GM23338 (cell line): ENCODE measurements at regions not wholly inside any gene's neighbourhood (a gene's known extent, or its start where the extent isn't known, plus 50 kb on each side); places are given as distances from the start of the nearest gene placed in this dataset.

ENCODE experiments used
- ATAC-seq: fragments of 200-7000 bp; cut with Tn5 transposase; 3 replicates; pipeline ENCODE4 v1.9.1; 2020
- DNase-seq: peaks from one replicate; pipeline ENCODE4 v3.0.0-alpha.2; 2015; ENCODE audit warnings: low spot score
- H2AFZ ChIP-seq: fragments of 200-600 bp; sonication (generic); 2 replicates; pipeline ENCODE4 v1.8.0; 2016; ENCODE audit warnings: antibody characterized with exemption, mild to moderate bottlenecking, moderate library complexity
- H3F3A ChIP-seq: fragments of 200-600 bp; sonication (generic); replicated peaks from 2 replicates; pipeline ENCODE4 v1.8.0; 2017; ENCODE audit warnings: antibody characterized with exemption, mixed run types, low read depth
- H3K27ac ChIP-seq: fragments of 200-600 bp; sonication (generic); 2 replicates; pipeline ENCODE4 v1.6.1; 2016; ENCODE audit warnings: low read depth
- H3K27me3 ChIP-seq: fragments of 200-600 bp; sonication (generic); 2 replicates; pipeline ENCODE4 v1.8.0; 2016; ENCODE audit warnings: mild to moderate bottlenecking, mixed run types, moderate library complexity; ENCODE audit not compliant: insufficient read depth
- H3K36me3 ChIP-seq: fragments of 200-600 bp; sonication (generic); 2 replicates; pipeline ENCODE4 v1.8.0; 2016; ENCODE audit warnings: mild to moderate bottlenecking; ENCODE audit not compliant: insufficient read depth
- H3K4me1 ChIP-seq: fragments of 200-600 bp; sonication (generic); 2 replicates; pipeline ENCODE4 v1.8.0; 2016; ENCODE audit warnings: mild to moderate bottlenecking, moderate library complexity; ENCODE audit not compliant: insufficient read depth
- H3K4me2 ChIP-seq: fragments of 200-600 bp; sonication (generic); 2 replicates; pipeline ENCODE4 v1.7.1; 2017; ENCODE audit warnings: mixed run types
- H3K4me3 ChIP-seq: fragments of 200-600 bp; sonication (generic); 2 replicates; pipeline ENCODE4 v1.6.1; 2016; ENCODE audit warnings: mixed run types
- H3K79me2 ChIP-seq: fragments of 200-600 bp; sonication (generic); replicated peaks from 2 replicates; pipeline ENCODE4 v1.8.0; 2017; ENCODE audit warnings: mild to moderate bottlenecking; ENCODE audit not compliant: insufficient read depth
- H3K9me2 ChIP-seq: fragments of 200-600 bp; sonication (generic); 2 replicates; pipeline ENCODE4 v1.8.0; 2017; ENCODE audit not compliant: insufficient read depth
- H4K20me1 ChIP-seq: fragments of 200-600 bp; sonication (generic); replicated peaks from 2 replicates; pipeline ENCODE4 v1.8.0; 2017; ENCODE audit warnings: mild to moderate bottlenecking; ENCODE audit not compliant: insufficient read depth
- H3K27ac Mint-ChIP-seq: 2 replicates; pipeline ENCODE4 v1.8.0; 2020; ENCODE audit warnings: inconsistent platforms, mild to moderate bottlenecking, moderate library complexity, mixed read lengths
- H3K27me3 Mint-ChIP-seq: 3 replicates; pipeline ENCODE4 v1.8.0; 2022; ENCODE audit warnings: low read depth, mild to moderate bottlenecking, moderate library complexity, mixed read lengths, inconsistent platforms; ENCODE audit not compliant: insufficient read depth, poor library complexity
- H3K36me3 Mint-ChIP-seq: 3 replicates; pipeline ENCODE4 v1.8.0; 2021; ENCODE audit warnings: low read depth, mild to moderate bottlenecking, inconsistent platforms, moderate library complexity, mixed read lengths
- H3K4me1 Mint-ChIP-seq: 3 replicates; pipeline ENCODE4 v1.8.0; 2020; ENCODE audit warnings: mild to moderate bottlenecking, inconsistent platforms, mixed read lengths
- H3K4me3 Mint-ChIP-seq: 3 replicates; pipeline ENCODE4 v1.8.0; 2021; ENCODE audit warnings: moderate library complexity, mild to moderate bottlenecking, inconsistent platforms, mixed read lengths
- H3K9me3 Mint-ChIP-seq: 3 replicates; pipeline ENCODE4 v1.8.0; 2020; ENCODE audit warnings: moderate library complexity, mild to moderate bottlenecking, inconsistent platforms, mixed read lengths
- CREB1 ChIP-seq: fragments of 250-450 bp; sonication (Bioruptor Pico); IDR thresholded peaks from 2 replicates; pipeline ENCODE4 v1.5.0; 2020; ENCODE audit warnings: low read depth, mild to moderate bottlenecking, moderate library complexity
- EZH2 ChIP-seq: fragments of 200-600 bp; sonication (generic); IDR thresholded peaks from one replicate; pipeline ENCODE4 v1.8.0; 2017; ENCODE audit warnings: antibody characterized with exemption, mild to moderate bottlenecking, low read depth; ENCODE audit not compliant: unreplicated experiment
- EZH2phosphoT487 ChIP-seq: fragments of 200-600 bp; sonication (generic); IDR thresholded peaks from one replicate; pipeline ENCODE4 v1.8.1; 2018; ENCODE audit warnings: antibody characterized with exemption; ENCODE audit not compliant: unreplicated experiment
- JUNB ChIP-seq: IDR thresholded peaks from one replicate; pipeline ENCODE4 v1.6.1; 2016; ENCODE audit warnings: antibody characterized with exemption; ENCODE audit not compliant: unreplicated experiment
- NANOG ChIP-seq: IDR thresholded peaks from 2 replicates; pipeline ENCODE4 v1.6.1; 2016; ENCODE audit warnings: antibody characterized with exemption, borderline replicate concordance
- POLR2AphosphoS5 ChIP-seq: IDR thresholded peaks from 2 replicates; pipeline ENCODE4 v1.6.1; 2016; ENCODE audit warnings: antibody characterized with exemption, low read depth
- STAT1 ChIP-seq: IDR thresholded peaks from one replicate; pipeline ENCODE4 v1.6.1; 2016; ENCODE audit warnings: antibody characterized with exemption; ENCODE audit not compliant: unreplicated experiment
- ZNF331 ChIP-seq: fragments of 250-450 bp; sonication (Bioruptor Pico); IDR thresholded peaks from 2 replicates; pipeline ENCODE4 v1.5.0; 2020; ENCODE audit warnings: low read depth, mild to moderate bottlenecking, moderate library complexity
- TF ChIP-seq, protein P1 (sequence below): IDR thresholded peaks from 2 replicates; pipeline ENCODE4 v1.6.1; 2016; ENCODE audit warnings: antibody characterized with exemption
- TF ChIP-seq, protein P2 (sequence below): fragments of 250-450 bp; sonication (Bioruptor Pico); IDR thresholded peaks from 2 replicates; pipeline ENCODE4 v1.5.0; 2020; ENCODE audit warnings: mild to moderate bottlenecking, moderate library complexity
- TF ChIP-seq, protein P3 (sequence below): IDR thresholded peaks from one replicate; pipeline ENCODE4 v1.6.1; 2018; ENCODE audit warnings: antibody characterized with exemption; ENCODE audit not compliant: unreplicated experiment

- H3K4me3 Mint-ChIP-seq, result no peak overlapping the region
- H2AFZ ChIP-seq, result no peak overlapping the region
- TF ChIP-seq EZH2phosphoT487 (no peak), STAT1 (no peak), JUNB (no peak), NANOG (no peak), ZNF331 (no peak), EZH2 (no peak), POLR2AphosphoS5 (no peak), CREB1 (CRISPR knock-in tag) (no peak)
- TF ChIP-seq, protein P1, sequence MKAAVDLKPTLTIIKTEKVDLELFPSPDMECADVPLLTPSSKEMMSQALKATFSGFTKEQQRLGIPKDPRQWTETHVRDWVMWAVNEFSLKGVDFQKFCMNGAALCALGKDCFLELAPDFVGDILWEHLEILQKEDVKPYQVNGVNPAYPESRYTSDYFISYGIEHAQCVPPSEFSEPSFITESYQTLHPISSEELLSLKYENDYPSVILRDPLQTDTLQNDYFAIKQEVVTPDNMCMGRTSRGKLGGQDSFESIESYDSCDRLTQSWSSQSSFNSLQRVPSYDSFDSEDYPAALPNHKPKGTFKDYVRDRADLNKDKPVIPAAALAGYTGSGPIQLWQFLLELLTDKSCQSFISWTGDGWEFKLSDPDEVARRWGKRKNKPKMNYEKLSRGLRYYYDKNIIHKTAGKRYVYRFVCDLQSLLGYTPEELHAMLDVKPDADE, result no peak
- TF ChIP-seq, protein P2, sequence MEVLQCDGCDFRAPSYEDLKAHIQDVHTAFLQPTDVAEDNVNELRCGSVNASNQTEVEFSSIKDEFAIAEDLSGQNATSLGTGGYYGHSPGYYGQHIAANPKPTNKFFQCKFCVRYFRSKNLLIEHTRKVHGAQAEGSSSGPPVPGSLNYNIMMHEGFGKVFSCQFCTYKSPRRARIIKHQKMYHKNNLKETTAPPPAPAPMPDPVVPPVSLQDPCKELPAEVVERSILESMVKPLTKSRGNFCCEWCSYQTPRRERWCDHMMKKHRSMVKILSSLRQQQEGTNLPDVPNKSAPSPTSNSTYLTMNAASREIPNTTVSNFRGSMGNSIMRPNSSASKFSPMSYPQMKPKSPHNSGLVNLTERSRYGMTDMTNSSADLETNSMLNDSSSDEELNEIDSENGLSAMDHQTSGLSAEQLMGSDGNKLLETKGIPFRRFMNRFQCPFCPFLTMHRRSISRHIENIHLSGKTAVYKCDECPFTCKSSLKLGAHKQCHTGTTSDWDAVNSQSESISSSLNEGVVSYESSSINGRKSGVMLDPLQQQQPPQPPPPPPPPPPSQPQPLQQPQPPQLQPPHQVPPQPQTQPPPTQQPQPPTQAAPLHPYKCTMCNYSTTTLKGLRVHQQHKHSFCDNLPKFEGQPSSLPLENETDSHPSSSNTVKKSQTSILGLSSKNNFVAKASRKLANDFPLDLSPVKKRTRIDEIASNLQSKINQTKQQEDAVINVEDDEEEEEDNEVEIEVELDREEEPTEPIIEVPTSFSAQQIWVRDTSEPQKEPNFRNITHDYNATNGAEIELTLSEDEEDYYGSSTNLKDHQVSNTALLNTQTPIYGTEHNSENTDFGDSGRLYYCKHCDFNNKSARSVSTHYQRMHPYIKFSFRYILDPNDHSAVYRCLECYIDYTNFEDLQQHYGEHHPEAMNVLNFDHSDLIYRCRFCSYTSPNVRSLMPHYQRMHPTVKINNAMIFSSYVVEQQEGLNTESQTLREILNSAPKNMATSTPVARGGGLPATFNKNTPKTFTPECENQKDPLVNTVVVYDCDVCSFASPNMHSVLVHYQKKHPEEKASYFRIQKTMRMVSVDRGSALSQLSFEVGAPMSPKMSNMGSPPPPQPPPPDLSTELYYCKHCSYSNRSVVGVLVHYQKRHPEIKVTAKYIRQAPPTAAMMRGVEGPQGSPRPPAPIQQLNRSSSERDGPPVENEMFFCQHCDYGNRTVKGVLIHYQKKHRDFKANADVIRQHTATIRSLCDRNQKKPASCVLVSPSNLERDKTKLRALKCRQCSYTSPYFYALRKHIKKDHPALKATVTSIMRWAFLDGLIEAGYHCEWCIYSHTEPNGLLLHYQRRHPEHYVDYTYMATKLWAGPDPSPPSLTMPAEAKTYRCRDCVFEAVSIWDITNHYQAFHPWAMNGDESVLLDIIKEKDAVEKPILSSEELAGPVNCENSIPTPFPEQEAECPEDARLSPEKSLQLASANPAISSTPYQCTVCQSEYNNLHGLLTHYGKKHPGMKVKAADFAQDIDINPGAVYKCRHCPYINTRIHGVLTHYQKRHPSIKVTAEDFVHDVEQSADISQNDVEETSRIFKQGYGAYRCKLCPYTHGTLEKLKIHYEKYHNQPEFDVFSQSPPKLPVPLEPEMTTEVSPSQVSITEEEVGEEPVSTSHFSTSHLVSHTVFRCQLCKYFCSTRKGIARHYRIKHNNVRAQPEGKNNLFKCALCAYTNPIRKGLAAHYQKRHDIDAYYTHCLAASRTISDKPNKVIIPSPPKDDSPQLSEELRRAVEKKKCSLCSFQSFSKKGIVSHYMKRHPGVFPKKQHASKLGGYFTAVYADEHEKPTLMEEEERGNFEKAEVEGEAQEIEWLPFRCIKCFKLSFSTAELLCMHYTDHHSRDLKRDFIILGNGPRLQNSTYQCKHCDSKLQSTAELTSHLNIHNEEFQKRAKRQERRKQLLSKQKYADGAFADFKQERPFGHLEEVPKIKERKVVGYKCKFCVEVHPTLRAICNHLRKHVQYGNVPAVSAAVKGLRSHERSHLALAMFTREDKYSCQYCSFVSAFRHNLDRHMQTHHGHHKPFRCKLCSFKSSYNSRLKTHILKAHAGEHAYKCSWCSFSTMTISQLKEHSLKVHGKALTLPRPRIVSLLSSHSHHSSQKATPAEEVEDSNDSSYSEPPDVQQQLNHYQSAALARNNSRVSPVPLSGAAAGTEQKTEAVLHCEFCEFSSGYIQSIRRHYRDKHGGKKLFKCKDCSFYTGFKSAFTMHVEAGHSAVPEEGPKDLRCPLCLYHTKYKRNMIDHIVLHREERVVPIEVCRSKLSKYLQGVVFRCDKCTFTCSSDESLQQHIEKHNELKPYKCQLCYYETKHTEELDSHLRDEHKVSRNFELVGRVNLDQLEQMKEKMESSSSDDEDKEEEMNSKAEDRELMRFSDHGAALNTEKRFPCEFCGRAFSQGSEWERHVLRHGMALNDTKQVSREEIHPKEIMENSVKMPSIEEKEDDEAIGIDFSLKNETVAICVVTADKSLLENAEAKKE (CRISPR knock-in tag), result no peak
- TF ChIP-seq, protein P3, sequence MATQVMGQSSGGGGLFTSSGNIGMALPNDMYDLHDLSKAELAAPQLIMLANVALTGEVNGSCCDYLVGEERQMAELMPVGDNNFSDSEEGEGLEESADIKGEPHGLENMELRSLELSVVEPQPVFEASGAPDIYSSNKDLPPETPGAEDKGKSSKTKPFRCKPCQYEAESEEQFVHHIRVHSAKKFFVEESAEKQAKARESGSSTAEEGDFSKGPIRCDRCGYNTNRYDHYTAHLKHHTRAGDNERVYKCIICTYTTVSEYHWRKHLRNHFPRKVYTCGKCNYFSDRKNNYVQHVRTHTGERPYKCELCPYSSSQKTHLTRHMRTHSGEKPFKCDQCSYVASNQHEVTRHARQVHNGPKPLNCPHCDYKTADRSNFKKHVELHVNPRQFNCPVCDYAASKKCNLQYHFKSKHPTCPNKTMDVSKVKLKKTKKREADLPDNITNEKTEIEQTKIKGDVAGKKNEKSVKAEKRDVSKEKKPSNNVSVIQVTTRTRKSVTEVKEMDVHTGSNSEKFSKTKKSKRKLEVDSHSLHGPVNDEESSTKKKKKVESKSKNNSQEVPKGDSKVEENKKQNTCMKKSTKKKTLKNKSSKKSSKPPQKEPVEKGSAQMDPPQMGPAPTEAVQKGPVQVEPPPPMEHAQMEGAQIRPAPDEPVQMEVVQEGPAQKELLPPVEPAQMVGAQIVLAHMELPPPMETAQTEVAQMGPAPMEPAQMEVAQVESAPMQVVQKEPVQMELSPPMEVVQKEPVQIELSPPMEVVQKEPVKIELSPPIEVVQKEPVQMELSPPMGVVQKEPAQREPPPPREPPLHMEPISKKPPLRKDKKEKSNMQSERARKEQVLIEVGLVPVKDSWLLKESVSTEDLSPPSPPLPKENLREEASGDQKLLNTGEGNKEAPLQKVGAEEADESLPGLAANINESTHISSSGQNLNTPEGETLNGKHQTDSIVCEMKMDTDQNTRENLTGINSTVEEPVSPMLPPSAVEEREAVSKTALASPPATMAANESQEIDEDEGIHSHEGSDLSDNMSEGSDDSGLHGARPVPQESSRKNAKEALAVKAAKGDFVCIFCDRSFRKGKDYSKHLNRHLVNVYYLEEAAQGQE, result no peak
- H3K27me3 Mint-ChIP-seq, result peaks cover 2% of the 10 kb centered on the region
- H3K4me1 Mint-ChIP-seq, result no peaks in the 10 kb centered on the region
- DNase-seq, result no peak
- H3K27ac ChIP-seq, result no peak overlapping the region
- no peaks in the 10 kb centered on the region for H3K9me2 ChIP-seq
- H3K4me3 ChIP-seq, result no peak overlapping the region
- H3K4me1 ChIP-seq, result no peaks in the 10 kb centered on the region
- H3K4me2 ChIP-seq, result no peak overlapping the region
- H3K27ac Mint-ChIP-seq, result no peak overlapping the region
- no peaks in the 10 kb centered on the region for H3K36me3 Mint-ChIP-seq
- H3F3A ChIP-seq, result no peaks in the 10 kb centered on the region
- no peaks in the 10 kb centered on the region for H3K36me3 ChIP-seq
- peaks cover 11% of the 10 kb centered on the region; the same call in 1 of the 3 replicates for H3K9me3 Mint-ChIP-seq
- no peak for ATAC-seq
- no peaks in the 10 kb centered on the region for H3K27me3 ChIP-seq
- H3K79me2 ChIP-seq, result no peaks in the 10 kb centered on the region
- H4K20me1 ChIP-seq, result no peaks in the 10 kb centered on the region
Measured at GRCh38 chr12:68521321-68521839, 89.3 kb upstream of the RAP1B start.
